HUES6 (cell line): ENCODE measurements at regions not wholly inside any gene's neighbourhood (a gene's known extent, or its start where the extent isn't known, plus 50 kb on each side); places are given as distances from the start of the nearest gene placed in this dataset.

ENCODE experiments used
- H3K27ac ChIP-seq: 2 replicates; pipeline ENCODE4 v1.7.0; 2013; ENCODE audit warnings: low read depth, mild to moderate bottlenecking, low read length, inconsistent platforms
- H3K27me3 ChIP-seq: 2 replicates; pipeline ENCODE4 v1.6.1; 2013; ENCODE audit warnings: low read length; ENCODE audit not compliant: control insufficient read depth, insufficient read depth
- H3K36me3 ChIP-seq: 2 replicates; pipeline ENCODE4 v1.6.1; 2013; ENCODE audit warnings: low read length; ENCODE audit not compliant: control insufficient read depth, insufficient read depth
- H3K4me1 ChIP-seq: 2 replicates; pipeline ENCODE4 v1.6.1; 2013; ENCODE audit warnings: low read length; ENCODE audit not compliant: control insufficient read depth, insufficient read depth
- H3K4me3 ChIP-seq: 2 replicates; pipeline ENCODE4 v1.5.1; 2013; ENCODE audit warnings: low read depth, low read length
- H3K9ac ChIP-seq: one replicate; pipeline ENCODE4 v1.6.1; 2013; ENCODE audit warnings: mild to moderate bottlenecking, low read length
- H3K9me3 ChIP-seq: 2 replicates; pipeline ENCODE4 v1.6.1; 2013; ENCODE audit warnings: low read depth, low read length; ENCODE audit not compliant: control insufficient read depth, insufficient read depth

GRCh38 chr3:176562331-176562730 lies 635.0 kb downstream of the TBL1XR1 start:
- Histone ChIP-seq H3K36me3 (no peaks in the 10 kb centered on the region), H3K4me3 (no peak overlapping the region), H3K4me1 (no peaks in the 10 kb centered on the region; the same call in 1 of the 2 replicates), H3K27ac (no peak overlapping the region), H3K27me3 (no peaks in the 10 kb centered on the region), H3K9ac (no peak overlapping the region), H3K9me3 (peaks cover 8% of the 10 kb centered on the region; the same call in 1 of the 2 replicates)

- Histone ChIP-seq H3K27ac (no peak overlapping the region), H3K4me3 (no peak overlapping the region), H3K27me3 (no peaks in the 10 kb centered on the region), H3K9me3 (peaks cover 8% of the 10 kb centered on the region; the same call in 1 of the 2 replicates), H3K4me1 (no peaks in the 10 kb centered on the region; the same call in 1 of the 2 replicates), H3K36me3 (no peaks in the 10 kb centered on the region), H3K9ac (no peak overlapping the region)
Observed at GRCh38 chr3:176561826-176562225, 635.5 kb downstream of the TBL1XR1 start.

- no peaks in the 10 kb centered on the region for H3K9me3 ChIP-seq
- H3K9ac ChIP-seq = no peak overlapping the region
- no peaks in the 10 kb centered on the region for H3K36me3 ChIP-seq
- H3K27ac ChIP-seq = no peak overlapping the region
- H3K4me3 ChIP-seq = no peak overlapping the region
- H3K27me3 ChIP-seq = no peaks in the 10 kb centered on the region
- H3K4me1 ChIP-seq = no peaks in the 10 kb centered on the region
Observed at GRCh38 chr3:176554791-176555654, 642.3 kb downstream of the TBL1XR1 start.

GRCh38 chr3:176554264-176554663 lies 643.0 kb downstream of the TBL1XR1 start:
- H3K27ac ChIP-seq = no peak overlapping the region
- H3K9ac ChIP-seq = no peak overlapping the region
- H3K36me3 ChIP-seq = no peaks in the 10 kb centered on the region
- H3K27me3 ChIP-seq = no peaks in the 10 kb centered on the region
- H3K4me1 ChIP-seq = no peaks in the 10 kb centered on the region
- H3K9me3 ChIP-seq = no peaks in the 10 kb centered on the region
- H3K4me3 ChIP-seq = no peak overlapping the region

- Histone ChIP-seq H3K36me3 (no peaks in the 10 kb centered on the region), H3K27ac (no peak overlapping the region), H3K4me3 (no peak overlapping the region), H3K9me3 (no peaks in the 10 kb centered on the region), H3K27me3 (no peaks in the 10 kb centered on the region), H3K4me1 (peaks cover 37% of the 10 kb centered on the region), H3K9ac (no peak overlapping the region)
Observed at GRCh38 chr3:176526942-176527341, 670.3 kb downstream of the TBL1XR1 start.

- H3K36me3 ChIP-seq = no peaks in the 10 kb centered on the region
- no peaks in the 10 kb centered on the region for H3K27me3 ChIP-seq
- no peaks in the 10 kb centered on the region for H3K9me3 ChIP-seq
- H3K27ac ChIP-seq = no peak overlapping the region
- no peak overlapping the region for H3K9ac ChIP-seq
- peaks cover 43% of the 10 kb centered on the region for H3K4me1 ChIP-seq
- no peak overlapping the region for H3K4me3 ChIP-seq
Observed at GRCh38 chr3:176526225-176526624, 671.1 kb downstream of the TBL1XR1 start.

- Histone ChIP-seq H3K9me3 (no peaks in the 10 kb centered on the region), H3K4me1 (peaks cover 43% of the 10 kb centered on the region), H3K9ac (no peak overlapping the region), H3K27ac (peak overlapping the region; percentile 41; the same call in 1 of the 2 replicates), H3K36me3 (no peaks in the 10 kb centered on the region), H3K27me3 (no peaks in the 10 kb centered on the region), H3K4me3 (no peak overlapping the region)
Observed at GRCh38 chr3:176523114-176523513, 674.2 kb downstream of the TBL1XR1 start.

- Histone ChIP-seq H3K9ac (no peak overlapping the region), H3K4me3 (0 out of 2 replicates have a peak overlapping the region, but pooled peaks have one; percentile 9), H3K4me1 (peaks cover 36% of the 10 kb centered on the region), H3K27ac (peak overlapping the region; percentile 41; the same call in 1 of the 2 replicates), H3K9me3 (no peaks in the 10 kb centered on the region), H3K36me3 (no peaks in the 10 kb centered on the region), H3K27me3 (no peaks in the 10 kb centered on the region)
Observed at GRCh38 chr3:176522436-176522835, 674.8 kb downstream of the TBL1XR1 start.

GRCh38 chr3:176521531-176522175 lies 675.6 kb downstream of the TBL1XR1 start:
- Histone ChIP-seq H3K4me1 (peaks cover 30% of the 10 kb centered on the region), H3K9ac (no peak overlapping the region), H3K27me3 (no peaks in the 10 kb centered on the region), H3K36me3 (no peaks in the 10 kb centered on the region), H3K4me3 (no peak overlapping the region), H3K9me3 (no peaks in the 10 kb centered on the region), H3K27ac (peak overlapping the region; percentile 39)

- H3K27me3 ChIP-seq = no peaks in the 10 kb centered on the region
- H3K4me3 ChIP-seq = no peak overlapping the region
- no peaks in the 10 kb centered on the region for H3K36me3 ChIP-seq
- peaks cover 52% of the 10 kb centered on the region for H3K9me3 ChIP-seq
- no peaks in the 10 kb centered on the region for H3K4me1 ChIP-seq
- no peak overlapping the region for H3K27ac ChIP-seq
- H3K9ac ChIP-seq = no peak overlapping the region
Observed at GRCh38 chr3:176514297-176514696, 683.0 kb downstream of the TBL1XR1 start.

GRCh38 chr3:176513604-176514003 lies 683.7 kb downstream of the TBL1XR1 start:
- H3K4me3 ChIP-seq = no peak overlapping the region
- H3K36me3 ChIP-seq = no peaks in the 10 kb centered on the region
- H3K9me3 ChIP-seq = peaks cover 52% of the 10 kb centered on the region
- no peaks in the 10 kb centered on the region for H3K27me3 ChIP-seq
- no peaks in the 10 kb centered on the region for H3K4me1 ChIP-seq
- H3K27ac ChIP-seq = no peak overlapping the region
- H3K9ac ChIP-seq = no peak overlapping the region
